HG03135 (cell line): ENCODE measurements at regions not wholly inside any gene's neighbourhood (a gene's known extent, or its start where the extent isn't known, plus 50 kb on each side); places are given as distances from the start of the nearest gene placed in this dataset.
"Not testable (repeated sequence)": the region's sequence is repeated elsewhere in the genome, so short reads cannot be mapped to it uniquely, and the experiment has no call there.

Source experiments
- ATAC-seq: cut with Tn5 transposase; IDR thresholded peaks from one replicate; pipeline ENCODE4 v1.9.1; 2021; ENCODE audit warnings: mild to moderate bottlenecking, moderate library complexity; ENCODE audit not compliant: unreplicated experiment

DNA sequence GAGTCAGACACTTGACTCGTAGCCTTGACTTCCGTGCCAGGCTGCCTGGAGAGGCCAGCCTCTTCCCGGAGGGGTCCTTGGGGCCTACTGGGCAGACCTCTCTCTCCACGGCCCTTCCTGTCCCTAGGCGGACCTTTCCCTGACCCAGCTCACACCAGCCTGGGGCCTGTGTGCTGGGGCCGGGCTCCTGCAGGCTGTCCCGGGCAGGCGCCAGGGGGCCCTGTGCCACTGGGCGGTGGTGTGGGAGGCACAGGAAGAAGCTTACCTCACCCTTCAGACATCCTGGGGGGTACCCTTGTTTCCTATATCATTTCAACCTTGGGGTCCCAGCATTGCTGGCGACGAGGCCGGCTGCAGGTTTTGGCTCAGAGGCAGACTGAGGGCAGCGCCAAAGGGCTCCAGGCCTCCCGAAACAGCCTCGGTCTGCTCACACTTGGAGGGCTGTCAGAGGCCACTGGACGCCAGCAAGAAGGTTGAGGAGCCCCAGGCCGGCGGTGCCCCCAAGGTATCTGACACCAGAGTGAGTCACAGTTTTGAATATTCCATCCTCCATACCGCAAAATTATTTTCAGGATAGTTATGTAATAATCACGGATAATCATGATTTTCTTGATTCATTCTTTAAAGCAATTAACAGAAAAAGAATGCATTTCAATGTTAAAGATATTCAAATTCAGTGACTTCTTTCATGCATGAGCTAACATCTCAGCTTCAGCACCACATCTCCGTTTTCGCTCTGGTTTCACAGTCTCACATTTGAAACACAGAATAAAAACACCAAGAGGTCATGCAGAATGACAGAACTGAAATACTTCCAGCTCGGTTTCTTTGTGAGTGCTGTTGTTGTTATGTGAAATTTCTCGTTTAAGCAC lies 3967.6 kb upstream of the TPTE start:
- ATAC-seq = not testable (repeated sequence)

DNA sequence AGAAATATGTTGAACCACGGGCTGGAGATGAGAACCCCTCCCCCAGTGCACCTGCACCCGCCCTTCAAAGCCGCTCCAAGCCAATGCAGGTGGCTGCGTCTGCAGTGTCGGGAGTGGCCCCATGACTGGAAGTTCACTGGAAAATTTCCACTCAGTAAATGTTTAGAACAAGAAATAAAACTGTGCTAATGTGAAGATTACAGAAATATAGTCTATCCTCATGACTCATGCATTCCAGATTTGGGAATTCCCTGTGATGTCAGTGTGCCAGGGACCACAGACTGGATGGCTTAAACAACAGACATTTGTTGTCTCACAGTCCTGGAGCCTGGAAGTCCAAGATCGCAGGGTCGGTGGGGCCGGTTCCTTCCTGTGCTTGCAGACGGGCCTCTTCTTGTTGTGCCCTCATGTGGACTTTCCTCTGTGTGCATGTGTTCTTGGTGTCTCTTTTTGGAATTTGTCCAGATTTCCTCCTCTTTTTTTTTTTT lies 3967.0 kb upstream of the TPTE start:
- ATAC-seq = not testable (repeated sequence)

DNA sequence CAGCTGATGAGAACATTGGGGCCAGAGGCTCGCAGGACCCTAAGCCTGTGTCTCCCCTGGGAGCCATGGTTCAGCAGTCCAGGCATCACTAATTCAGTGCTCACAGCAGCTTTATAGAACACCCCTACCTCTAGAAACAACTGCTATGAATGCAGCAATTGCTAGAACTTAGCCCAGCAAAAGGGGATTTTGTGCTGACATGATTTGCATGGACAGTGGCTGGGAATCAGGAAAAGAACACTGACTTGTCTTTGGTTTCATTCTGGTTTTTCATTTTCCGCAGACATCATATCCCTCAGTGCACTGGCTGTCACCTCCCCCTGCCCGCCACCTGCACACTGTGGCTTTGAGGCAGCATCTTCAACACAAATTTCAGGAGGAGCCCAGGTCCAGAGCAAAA lies 3964.9 kb upstream of the TPTE start:
- not testable (repeated sequence) for ATAC-seq

DNA sequence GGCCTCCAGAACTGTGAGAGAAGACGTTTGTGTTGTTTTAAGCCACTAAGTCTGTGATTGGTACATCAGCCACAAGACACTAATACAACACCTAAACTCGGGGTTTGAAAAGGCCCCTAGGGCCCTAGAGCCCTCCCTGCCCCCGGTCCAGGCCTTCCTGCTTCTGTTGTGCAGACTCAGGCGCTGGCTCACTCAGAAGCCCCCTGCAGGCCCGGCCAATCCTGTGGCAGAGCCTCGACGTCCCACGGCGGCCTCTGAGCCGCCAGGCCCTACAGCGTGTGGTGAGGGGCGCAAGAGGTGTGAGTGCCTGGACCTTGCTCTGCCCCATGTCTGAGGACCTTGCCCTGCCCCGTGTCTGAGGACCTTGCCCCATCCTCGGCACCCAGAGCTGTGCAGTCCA lies 3964.0 kb upstream of the TPTE start:
- ATAC-seq = not testable (repeated sequence)

DNA sequence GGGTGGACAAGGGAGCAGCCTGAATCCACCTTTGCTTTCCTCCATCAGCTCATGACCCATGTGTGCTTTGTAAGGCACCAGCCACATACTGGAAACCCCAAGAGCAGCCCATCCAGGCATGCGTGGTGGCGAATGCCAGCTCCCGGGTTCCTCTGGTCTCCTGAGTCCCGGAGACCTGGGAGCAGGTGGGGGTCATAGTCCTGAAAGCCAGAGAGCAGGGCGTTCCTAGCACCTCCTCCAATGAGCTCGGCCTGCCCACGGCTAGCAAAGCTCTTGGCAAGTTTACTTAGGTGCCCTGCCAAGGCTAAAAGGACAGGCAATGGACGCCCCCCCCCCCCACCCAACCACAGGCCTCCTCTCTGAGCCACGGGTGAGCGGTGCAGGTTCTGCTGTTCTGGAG lies 3960.2 kb upstream of the TPTE start:
- not testable (repeated sequence) for ATAC-seq

DNA sequence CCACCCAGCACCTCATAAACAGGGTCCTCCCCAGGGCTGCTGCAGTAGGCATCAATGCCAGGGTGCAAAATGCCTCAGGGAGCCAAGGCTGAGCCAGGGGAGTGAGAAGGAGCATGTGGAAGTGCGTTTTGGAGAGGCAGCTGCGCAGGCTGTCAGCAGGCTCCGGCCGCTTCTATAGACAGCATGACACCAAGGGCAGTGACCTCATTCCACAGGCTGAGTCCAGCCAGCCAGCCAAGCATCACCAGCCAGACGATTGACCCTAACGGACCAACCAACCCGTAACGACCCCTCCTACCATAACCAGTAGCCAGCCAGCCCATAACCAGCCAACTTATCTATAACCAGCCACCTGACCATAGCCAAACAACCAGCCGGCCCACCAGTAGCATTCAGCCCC lies 3959.8 kb upstream of the TPTE start:
- ATAC-seq = not testable (repeated sequence)

DNA sequence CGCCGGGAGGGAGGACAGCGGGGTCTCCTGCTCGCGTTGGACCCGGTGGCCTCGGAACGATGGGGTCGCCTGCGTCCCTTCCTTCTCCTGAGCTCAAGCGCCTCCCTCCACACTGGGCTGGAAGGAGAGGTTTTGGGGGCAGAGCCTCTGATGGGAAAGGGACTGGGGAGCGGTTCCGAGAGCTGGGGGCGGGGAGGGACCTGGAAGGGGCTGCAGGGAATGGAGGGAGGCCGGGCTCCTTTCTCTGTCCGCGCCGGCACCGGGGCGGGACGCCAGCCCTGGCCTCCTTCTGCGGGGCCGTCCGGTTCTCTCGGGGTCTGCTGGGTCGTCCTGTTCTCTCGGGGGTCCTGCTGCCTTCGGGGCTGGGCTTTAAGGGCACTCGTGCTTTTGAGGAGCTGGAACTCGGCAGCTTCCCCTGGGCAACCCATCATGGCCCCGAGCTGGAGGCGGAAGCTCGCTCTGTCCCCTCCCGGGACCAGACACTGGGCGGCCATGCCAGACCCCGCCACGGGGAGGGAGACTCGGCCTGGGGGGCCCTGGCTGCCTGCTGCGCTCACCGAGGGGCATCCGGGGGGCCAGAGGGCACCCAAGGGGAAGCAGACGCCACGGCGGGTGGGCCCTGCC lies 3956.7 kb upstream of the TPTE start:
- ATAC-seq = not testable (repeated sequence)

DNA sequence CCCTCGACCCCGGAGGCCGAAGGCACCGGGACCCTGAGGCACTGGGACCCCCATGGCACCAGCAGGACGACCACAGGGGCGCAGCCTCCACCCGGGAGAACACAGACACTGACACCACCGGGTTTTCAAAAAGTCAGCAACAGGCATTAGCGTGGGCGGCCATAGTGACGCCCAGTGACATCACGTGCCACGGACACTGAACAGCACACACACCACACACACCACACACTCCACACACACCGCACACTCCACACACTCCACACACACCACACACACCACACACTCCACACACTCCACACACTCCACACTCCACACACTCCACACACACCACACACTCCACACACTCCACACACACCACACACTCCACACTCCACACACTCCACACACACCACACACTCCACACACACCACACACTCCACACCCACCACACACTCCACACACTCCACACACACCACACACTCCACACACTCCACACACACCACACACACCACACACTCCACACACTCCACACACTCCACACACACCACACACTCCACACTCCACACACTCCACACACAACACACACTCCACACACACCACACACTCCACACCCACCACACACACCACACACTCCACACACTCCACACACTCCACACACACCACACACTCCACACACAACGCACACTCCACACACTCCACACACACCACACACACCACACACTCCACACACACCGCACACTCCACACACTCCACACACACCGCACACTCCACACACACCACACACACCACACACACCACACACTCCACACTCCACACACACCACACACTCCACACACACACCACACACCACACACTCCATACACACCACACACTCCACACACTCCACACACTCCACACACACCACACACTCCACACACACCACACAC lies 3955.9 kb upstream of the TPTE start:
- not testable (repeated sequence) for ATAC-seq

DNA sequence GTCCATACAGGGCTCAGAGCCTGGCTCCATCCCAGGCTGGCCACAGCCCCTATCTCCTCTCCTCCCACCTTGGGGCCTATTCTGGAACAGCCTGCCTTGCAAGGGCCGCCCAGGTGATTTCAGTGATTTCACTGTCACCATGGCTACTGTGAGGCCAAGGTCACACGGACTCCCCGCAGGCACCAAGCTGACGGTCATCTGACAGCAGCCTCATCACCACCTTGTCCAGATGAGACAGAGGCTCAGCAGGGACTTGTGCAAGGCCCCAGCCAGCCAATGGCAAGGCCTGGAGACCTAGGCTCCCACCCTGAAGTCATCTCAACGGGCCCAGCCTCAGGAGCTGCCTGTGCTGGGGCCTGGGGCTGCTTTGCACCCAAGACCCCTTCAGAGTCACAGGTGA lies 3953.8 kb upstream of the TPTE start:
- not testable (repeated sequence) for ATAC-seq

DNA sequence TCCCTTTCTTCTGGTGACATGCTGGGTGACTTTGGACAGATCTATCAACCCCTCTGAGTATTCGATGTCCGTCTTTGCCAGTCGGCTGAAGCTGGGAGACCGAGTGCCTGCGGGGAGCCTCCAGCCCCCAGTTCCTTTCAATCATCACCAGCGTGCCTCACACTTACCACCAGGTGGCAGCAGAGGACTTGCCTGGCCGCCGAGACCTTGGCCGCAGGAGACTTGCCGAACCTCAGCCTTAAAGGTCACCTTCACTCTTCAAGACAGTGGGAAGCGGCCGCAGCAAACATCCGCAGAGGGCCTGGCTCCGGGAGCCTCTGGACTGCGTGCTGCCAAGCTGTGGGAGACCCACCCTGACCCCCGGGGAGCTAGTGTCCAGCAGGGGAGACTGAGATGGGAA lies 3952.2 kb upstream of the TPTE start:
- ATAC-seq = peak; percentile 57

DNA sequence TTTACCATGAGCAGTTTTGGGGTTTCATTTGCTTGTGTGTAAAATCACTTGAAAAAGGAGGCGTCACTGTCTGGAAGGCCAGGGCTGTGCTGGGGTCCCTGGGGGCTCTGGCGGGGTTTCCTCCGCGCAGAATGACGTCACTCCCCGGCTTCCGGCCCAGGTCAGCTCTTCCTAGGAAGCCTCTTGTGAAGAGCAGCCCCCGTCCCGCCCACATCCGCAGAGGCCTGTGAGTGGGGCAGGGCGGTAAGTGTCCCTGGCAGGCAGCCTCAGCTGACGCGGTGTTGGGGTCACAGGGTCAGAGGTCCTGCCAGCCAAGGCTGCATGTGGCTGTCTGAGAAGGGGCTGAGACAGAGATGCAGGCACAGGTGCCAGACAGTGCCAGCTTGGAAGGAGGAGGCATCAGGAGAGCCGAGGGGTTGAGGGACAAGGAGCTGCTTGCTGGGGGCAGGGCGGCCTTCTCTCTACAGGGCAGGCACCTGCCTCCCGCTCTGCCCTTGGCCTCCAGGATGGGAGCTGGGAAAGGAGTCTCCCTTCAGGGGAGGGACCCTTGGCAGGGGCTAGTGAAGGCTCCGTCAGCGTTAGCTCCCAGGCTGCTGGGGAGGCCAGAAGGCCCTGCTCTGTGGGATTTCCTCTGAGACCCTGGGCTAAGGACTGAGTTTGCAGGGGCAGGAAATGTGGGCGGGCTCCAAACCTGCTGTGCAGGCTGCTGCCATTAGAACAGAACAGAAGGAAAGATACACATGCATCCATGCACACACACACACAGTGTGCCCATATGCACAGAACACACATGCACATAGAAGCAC lies 3951.6 kb upstream of the TPTE start:
- not testable (repeated sequence) for ATAC-seq

DNA sequence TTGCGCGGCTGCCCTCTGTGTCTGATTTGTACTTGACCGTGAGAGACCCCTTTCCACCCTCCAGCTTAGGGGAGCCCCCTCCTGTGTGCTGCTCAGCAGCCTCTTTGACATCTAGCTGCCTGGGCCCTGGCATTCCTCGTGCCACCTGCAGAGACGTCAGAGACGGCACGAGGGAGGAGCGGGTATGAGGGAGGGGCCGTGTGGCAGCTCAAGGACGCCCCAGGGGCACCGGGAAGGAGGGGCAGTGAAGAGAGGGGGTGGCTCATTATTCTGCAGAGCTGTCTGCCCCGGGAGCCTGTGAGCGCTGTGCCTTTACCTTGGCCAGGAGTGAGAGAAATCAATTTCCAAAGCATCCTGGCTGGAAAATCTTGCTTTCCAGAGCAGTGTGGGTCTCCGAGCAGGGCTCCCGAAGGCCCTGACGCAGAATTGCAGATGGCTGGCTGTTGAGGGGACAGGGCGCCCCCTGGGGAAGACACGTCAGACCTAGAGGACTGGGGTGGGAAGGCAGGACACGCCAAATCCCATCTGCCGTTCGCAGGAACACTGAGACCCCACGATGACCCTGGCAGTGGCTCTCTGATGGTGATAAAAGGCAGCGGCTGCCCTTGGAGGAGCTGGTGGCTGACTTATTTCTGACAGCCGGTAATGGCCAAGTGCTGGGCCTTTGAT lies 3950.5 kb upstream of the TPTE start:
- not testable (repeated sequence) for ATAC-seq

DNA sequence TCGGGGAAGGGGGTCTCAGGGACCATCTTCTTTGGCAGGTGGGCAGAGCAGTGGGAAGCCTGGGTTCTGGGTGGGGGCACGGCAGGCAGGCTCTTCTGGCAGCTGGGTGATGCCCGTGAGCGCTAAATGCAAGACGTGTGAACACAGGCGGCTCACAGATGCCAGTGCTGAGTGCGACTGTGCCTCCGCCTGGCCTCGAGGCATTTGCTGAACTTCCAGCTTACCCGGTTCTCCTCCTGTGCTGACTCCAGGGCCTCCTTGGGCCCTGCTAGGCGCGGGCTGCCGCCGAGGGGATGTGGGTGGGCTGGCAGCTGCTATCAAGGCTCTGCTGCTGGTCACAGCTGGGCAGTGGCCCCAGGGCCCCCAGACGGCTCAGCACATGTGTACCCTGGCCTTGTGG lies 3947.8 kb upstream of the TPTE start:
- not testable (repeated sequence) for ATAC-seq

DNA sequence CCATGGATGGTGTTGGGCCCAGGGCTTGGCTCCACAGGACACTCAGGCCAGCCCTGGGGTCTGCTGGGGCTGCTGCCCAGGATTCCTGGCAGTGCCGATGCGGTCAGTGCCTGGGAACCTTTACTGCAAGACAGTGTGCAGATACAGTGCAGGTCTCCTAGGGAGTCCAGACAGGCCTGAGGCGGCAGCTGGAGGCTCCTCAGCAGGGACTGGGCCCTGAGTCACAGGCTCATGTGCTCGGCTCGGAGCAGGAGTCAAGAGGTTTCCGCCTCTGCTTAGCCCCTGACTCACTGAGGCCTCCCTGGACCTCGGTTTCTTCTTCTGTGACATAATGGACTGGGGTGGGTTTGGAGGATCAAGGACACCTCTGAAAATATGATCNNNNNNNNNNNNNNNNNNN lies 3941.6 kb upstream of the TPTE start:
- ATAC-seq = not testable (repeated sequence)
